Hepatocyte (in vitro differentiated cells): ENCODE measurements at regions not wholly inside any gene's neighbourhood (a gene's known extent, or its start where the extent isn't known, plus 50 kb on each side); places are given as distances from the start of the nearest gene placed in this dataset.

Experiments used
- EZH2 ChIP-seq: fragments of 200-600 bp; sonication (generic); IDR thresholded peaks from 2 replicates; pipeline ENCODE4 v1.6.1; 2016; ENCODE audit warnings: antibody characterized with exemption, mild to moderate bottlenecking, borderline replicate concordance
- EZH2phosphoT487 ChIP-seq: fragments of 200-600 bp; sonication (generic); IDR thresholded peaks from one replicate; pipeline ENCODE4 v1.6.1; 2018; ENCODE audit warnings: antibody characterized with exemption, mild to moderate bottlenecking, low read depth, moderate library complexity; ENCODE audit not compliant: unreplicated experiment, severe bottlenecking
- TF ChIP-seq, protein P1 (sequence below): fragments of 200-600 bp; sonication (generic); IDR thresholded peaks from 2 replicates; pipeline ENCODE4 v1.5.1; 2016; ENCODE audit warnings: antibody characterized with exemption, mild to moderate bottlenecking; ENCODE audit not compliant: poor library complexity

DNA sequence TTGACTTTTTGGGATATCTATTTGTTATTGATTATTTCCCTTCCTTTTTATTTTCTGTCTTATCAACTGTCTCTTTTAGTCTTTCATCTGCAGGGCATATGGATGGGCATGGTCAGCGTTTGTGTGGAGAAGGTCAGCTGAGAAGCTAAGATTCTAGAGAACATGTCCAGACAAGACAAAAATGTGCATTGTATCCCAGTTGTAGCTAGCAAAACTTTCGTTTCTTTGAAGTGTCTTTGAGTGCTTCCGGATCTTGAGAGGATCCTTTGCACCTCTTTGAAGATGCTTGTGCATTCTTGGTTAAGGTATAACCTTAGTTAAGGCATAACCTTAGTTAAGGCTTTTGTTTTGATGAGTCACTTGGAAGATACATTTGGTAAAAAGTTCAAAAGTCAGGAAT lies 329.9 kb upstream of the LRRC4C start:
- TF ChIP-seq, protein P1, sequence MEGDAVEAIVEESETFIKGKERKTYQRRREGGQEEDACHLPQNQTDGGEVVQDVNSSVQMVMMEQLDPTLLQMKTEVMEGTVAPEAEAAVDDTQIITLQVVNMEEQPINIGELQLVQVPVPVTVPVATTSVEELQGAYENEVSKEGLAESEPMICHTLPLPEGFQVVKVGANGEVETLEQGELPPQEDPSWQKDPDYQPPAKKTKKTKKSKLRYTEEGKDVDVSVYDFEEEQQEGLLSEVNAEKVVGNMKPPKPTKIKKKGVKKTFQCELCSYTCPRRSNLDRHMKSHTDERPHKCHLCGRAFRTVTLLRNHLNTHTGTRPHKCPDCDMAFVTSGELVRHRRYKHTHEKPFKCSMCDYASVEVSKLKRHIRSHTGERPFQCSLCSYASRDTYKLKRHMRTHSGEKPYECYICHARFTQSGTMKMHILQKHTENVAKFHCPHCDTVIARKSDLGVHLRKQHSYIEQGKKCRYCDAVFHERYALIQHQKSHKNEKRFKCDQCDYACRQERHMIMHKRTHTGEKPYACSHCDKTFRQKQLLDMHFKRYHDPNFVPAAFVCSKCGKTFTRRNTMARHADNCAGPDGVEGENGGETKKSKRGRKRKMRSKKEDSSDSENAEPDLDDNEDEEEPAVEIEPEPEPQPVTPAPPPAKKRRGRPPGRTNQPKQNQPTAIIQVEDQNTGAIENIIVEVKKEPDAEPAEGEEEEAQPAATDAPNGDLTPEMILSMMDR = no peak
- TF ChIP-seq EZH2phosphoT487 (no peak), EZH2 (no peak)
